Neural progenitor cell (in vitro differentiated cells): ENCODE measurements at regions not wholly inside any gene's neighbourhood (a gene's known extent, or its start where the extent isn't known, plus 50 kb on each side); places are given as distances from the start of the nearest gene placed in this dataset.
"Not testable (repeated sequence)": the region's sequence is repeated elsewhere in the genome, so short reads cannot be mapped to it uniquely, and the experiment has no call there.

ENCODE experiments used
- DNase-seq: peaks from one replicate; pipeline ENCODE4 v3.0.0-alpha.2; 2016; ENCODE audit warnings: low spot score
- H2AFZ ChIP-seq: fragments of 200-600 bp; sonication (generic); replicated peaks from 2 replicates; pipeline ENCODE4 v1.6.1; 2016; ENCODE audit warnings: antibody characterized with exemption
- H3F3A ChIP-seq: fragments of 200-600 bp; sonication (generic); 2 replicates; pipeline ENCODE4 v1.6.1; 2016; ENCODE audit warnings: antibody characterized with exemption, low read depth
- H3K27ac ChIP-seq: fragments of 200-600 bp; sonication (generic); 2 replicates; pipeline ENCODE4 v1.5.1; 2016; ENCODE audit warnings: mild to moderate bottlenecking
- H3K27me3 ChIP-seq: fragments of 200-600 bp; sonication (generic); 2 replicates; pipeline ENCODE4 v1.6.1; 2016; ENCODE audit warnings: mild to moderate bottlenecking, moderate library complexity
- H3K36me3 ChIP-seq: fragments of 200-600 bp; sonication (generic); 2 replicates; pipeline ENCODE4 v1.5.1; 2016
- H3K4me1 ChIP-seq: fragments of 200-600 bp; sonication (generic); 2 replicates; pipeline ENCODE4 v1.6.1; 2016; ENCODE audit warnings: mixed run types
- H3K4me2 ChIP-seq: fragments of 200-600 bp; sonication (generic); 2 replicates; pipeline ENCODE4 v1.6.1; 2016
- H3K4me3 ChIP-seq: fragments of 200-600 bp; sonication (generic); 2 replicates; pipeline ENCODE4 v1.5.1; 2016
- H3K79me2 ChIP-seq: fragments of 200-600 bp; sonication (generic); 2 replicates; pipeline ENCODE4 v1.6.1; 2016; ENCODE audit warnings: low read depth
- H3K9ac ChIP-seq: fragments of 200-600 bp; sonication (generic); 2 replicates; pipeline ENCODE4 v1.6.1; 2016
- H3K9me3 ChIP-seq: fragments of 200-600 bp; sonication (generic); 2 replicates; pipeline ENCODE4 v1.5.1; 2016; ENCODE audit warnings: low read depth
- H4K20me1 ChIP-seq: fragments of 200-600 bp; sonication (generic); 2 replicates; pipeline ENCODE4 v1.6.1; 2016; ENCODE audit warnings: low read depth
- H3K27ac Mint-ChIP-seq: 3 replicates; pipeline ENCODE4 v1.8.0; 2021; ENCODE audit warnings: mixed read lengths
- H3K27me3 Mint-ChIP-seq: 2 replicates; pipeline ENCODE4 v1.8.0; 2022; ENCODE audit warnings: low read depth, mild to moderate bottlenecking, inconsistent platforms, moderate library complexity, mixed read lengths; ENCODE audit not compliant: insufficient read depth
- H3K36me3 Mint-ChIP-seq: 3 replicates; pipeline ENCODE4 v1.8.0; 2021; ENCODE audit warnings: mixed read lengths
- H3K4me1 Mint-ChIP-seq: 3 replicates; pipeline ENCODE4 v1.8.0; 2021; ENCODE audit warnings: mixed read lengths
- H3K4me3 Mint-ChIP-seq: 3 replicates; pipeline ENCODE4 v1.8.0; 2021; ENCODE audit warnings: mild to moderate bottlenecking, moderate library complexity, mixed read lengths
- H3K9me3 Mint-ChIP-seq: 3 replicates; pipeline ENCODE4 v1.8.0; 2020; ENCODE audit warnings: mixed read lengths
- EZH2 ChIP-seq: fragments of 200-600 bp; sonication (generic); IDR thresholded peaks from 2 replicates; pipeline ENCODE4 v1.6.1; 2017; ENCODE audit warnings: antibody characterized with exemption, mild to moderate bottlenecking, moderate library complexity
- EZH2phosphoT487 ChIP-seq: fragments of 200-600 bp; sonication (generic); IDR thresholded peaks from 2 replicates; pipeline ENCODE4 v1.6.1; 2017; ENCODE audit warnings: antibody characterized with exemption
- TF ChIP-seq, protein P1 (sequence below): fragments of 200-600 bp; sonication (generic); IDR thresholded peaks from 2 replicates; pipeline ENCODE4 v1.5.1; 2017; ENCODE audit warnings: antibody characterized with exemption, mild to moderate bottlenecking

DNA sequence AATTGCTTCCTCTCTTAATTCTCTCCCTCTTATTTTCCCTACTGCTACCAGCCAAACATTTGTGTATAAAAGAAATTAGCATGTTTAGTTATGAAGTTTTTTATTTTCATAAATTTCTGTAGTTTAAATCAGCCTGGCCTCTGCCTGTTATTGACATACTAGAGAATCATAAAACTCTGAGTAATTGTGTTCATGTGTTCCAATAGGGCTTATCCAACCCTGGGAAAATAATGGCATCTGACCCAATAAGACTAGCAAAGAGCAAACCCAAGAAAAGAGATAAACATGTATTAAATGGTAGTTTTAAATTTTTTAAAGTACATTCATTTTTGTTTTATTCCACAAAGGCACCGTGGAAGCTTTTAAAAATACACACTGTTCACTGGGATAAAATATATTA is 404.3 kb downstream of the HLX start:
- Histone ChIP-seq H3K9me3 (no peaks in the 10 kb centered on the region), H2AFZ (no peak overlapping the region), H3K9ac (no peak overlapping the region), H3K27me3 (no peaks in the 10 kb centered on the region), H3K4me2 (no peak overlapping the region), H4K20me1 (no peaks in the 10 kb centered on the region), H3K4me1 (peaks cover 8% of the 10 kb centered on the region), H3K79me2 (no peaks in the 10 kb centered on the region), H3F3A (peaks cover 6% of the 10 kb centered on the region), H3K4me3 (no peak overlapping the region), H3K36me3 (no peaks in the 10 kb centered on the region), H3K27ac (no peak overlapping the region)
- H3K4me1 Mint-ChIP-seq: peaks cover 29% of the 10 kb centered on the region
- no peaks in the 10 kb centered on the region for H3K36me3 Mint-ChIP-seq
- H3K9me3 Mint-ChIP-seq: peaks cover 18% of the 10 kb centered on the region
- H3K4me3 Mint-ChIP-seq: no peak overlapping the region
- TF ChIP-seq, protein P1, sequence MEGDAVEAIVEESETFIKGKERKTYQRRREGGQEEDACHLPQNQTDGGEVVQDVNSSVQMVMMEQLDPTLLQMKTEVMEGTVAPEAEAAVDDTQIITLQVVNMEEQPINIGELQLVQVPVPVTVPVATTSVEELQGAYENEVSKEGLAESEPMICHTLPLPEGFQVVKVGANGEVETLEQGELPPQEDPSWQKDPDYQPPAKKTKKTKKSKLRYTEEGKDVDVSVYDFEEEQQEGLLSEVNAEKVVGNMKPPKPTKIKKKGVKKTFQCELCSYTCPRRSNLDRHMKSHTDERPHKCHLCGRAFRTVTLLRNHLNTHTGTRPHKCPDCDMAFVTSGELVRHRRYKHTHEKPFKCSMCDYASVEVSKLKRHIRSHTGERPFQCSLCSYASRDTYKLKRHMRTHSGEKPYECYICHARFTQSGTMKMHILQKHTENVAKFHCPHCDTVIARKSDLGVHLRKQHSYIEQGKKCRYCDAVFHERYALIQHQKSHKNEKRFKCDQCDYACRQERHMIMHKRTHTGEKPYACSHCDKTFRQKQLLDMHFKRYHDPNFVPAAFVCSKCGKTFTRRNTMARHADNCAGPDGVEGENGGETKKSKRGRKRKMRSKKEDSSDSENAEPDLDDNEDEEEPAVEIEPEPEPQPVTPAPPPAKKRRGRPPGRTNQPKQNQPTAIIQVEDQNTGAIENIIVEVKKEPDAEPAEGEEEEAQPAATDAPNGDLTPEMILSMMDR: no peak
- TF ChIP-seq EZH2phosphoT487: no peak
- TF ChIP-seq EZH2: no peak
- no peak for DNase-seq
- peaks cover 9% of the 10 kb centered on the region for H3K27me3 Mint-ChIP-seq
- no peak overlapping the region for H3K27ac Mint-ChIP-seq

GRCh38 chr1:221284028-221284427 is 404.8 kb downstream of the HLX start:
- H3K27ac Mint-ChIP-seq: no peak overlapping the region

DNA sequence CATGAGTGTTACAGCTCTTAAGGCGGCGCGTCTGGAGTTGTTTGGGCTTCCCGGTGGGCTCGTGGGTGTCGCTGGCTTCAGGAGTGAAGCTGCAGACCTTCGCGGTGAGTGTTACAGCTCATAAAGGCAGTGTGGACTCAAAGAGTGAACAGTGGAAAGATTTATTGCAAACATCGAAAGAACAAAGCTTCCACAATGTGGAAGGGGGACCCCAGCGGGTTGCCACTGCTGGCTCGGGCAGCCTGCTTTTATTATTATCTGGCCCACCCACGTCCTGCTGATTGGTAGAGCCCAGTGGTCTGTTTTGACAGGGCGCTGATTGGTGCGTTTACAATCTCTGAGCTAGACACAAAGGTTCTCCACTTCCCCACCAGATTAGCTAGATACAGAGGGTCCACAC is 405.7 kb downstream of the HLX start:
- not testable (repeated sequence) for H3K27me3 Mint-ChIP-seq, H3K27ac ChIP-seq, H3K4me3 Mint-ChIP-seq

More at GRCh38 chr1:221284028-221284427, 404.8 kb downstream of the HLX start:
- H3K36me3 ChIP-seq: no peaks in the 10 kb centered on the region
- H3K4me3 ChIP-seq: no peak overlapping the region
- H3K9ac ChIP-seq: no peak overlapping the region
- H3K4me1 ChIP-seq: peaks cover 8% of the 10 kb centered on the region
- H2AFZ ChIP-seq: no peak overlapping the region
- no peaks in the 10 kb centered on the region for H3K27me3 ChIP-seq
- Mint-ChIP-seq H3K36me3 (no peaks in the 10 kb centered on the region), H3K27me3 (peaks cover 9% of the 10 kb centered on the region), H3K4me1 (peaks cover 29% of the 10 kb centered on the region), H3K9me3 (peaks cover 18% of the 10 kb centered on the region), H3K4me3 (no peak overlapping the region)
- no peak for DNase-seq
- no peak overlapping the region for H3K27ac ChIP-seq
- H3F3A ChIP-seq: peaks cover 6% of the 10 kb centered on the region
- no peak for TF ChIP-seq EZH2
- TF ChIP-seq EZH2phosphoT487: no peak
- TF ChIP-seq, protein P1: no peak
- H4K20me1 ChIP-seq: no peaks in the 10 kb centered on the region
- no peak overlapping the region for H3K4me2 ChIP-seq
- no peaks in the 10 kb centered on the region for H3K9me3 ChIP-seq
- H3K79me2 ChIP-seq: no peaks in the 10 kb centered on the region

GRCh38 chr1:221285458-221286210 is 406.4 kb downstream of the HLX start:
- DNase-seq, H3K9me3 ChIP-seq, H4K20me1 ChIP-seq, H3K27me3 ChIP-seq, H3K36me3 ChIP-seq, H3K79me2 ChIP-seq, H3K36me3 Mint-ChIP-seq, H3K9ac ChIP-seq, H3K4me3 Mint-ChIP-seq, H3K4me1 ChIP-seq, H3K27ac ChIP-seq, H3K4me3 ChIP-seq, H2AFZ ChIP-seq, H3K4me2 ChIP-seq, H3K27me3 Mint-ChIP-seq, H3K27ac Mint-ChIP-seq, H3F3A ChIP-seq: not testable (repeated sequence)
- H3K4me1 Mint-ChIP-seq: peaks cover 29% of the 10 kb centered on the region
- H3K9me3 Mint-ChIP-seq: peaks cover 14% of the 10 kb centered on the region

More for the DNA sequence above, 405.7 kb downstream of the HLX start:
- not testable (repeated sequence) for H3K36me3 ChIP-seq, H3K27ac Mint-ChIP-seq, H3K9me3 ChIP-seq, H3F3A ChIP-seq, DNase-seq, H3K9ac ChIP-seq, H3K27me3 ChIP-seq, H3K4me3 ChIP-seq, H3K36me3 Mint-ChIP-seq, H3K4me1 ChIP-seq, H4K20me1 ChIP-seq, H3K79me2 ChIP-seq, H3K4me2 ChIP-seq, H2AFZ ChIP-seq
- peaks cover 29% of the 10 kb centered on the region for H3K4me1 Mint-ChIP-seq
- H3K9me3 Mint-ChIP-seq: peaks cover 16% of the 10 kb centered on the region
